GM23338 (cell line): ENCODE measurements at regions not wholly inside any gene's neighbourhood (a gene's known extent, or its start where the extent isn't known, plus 50 kb on each side); places are given as distances from the start of the nearest gene placed in this dataset.
A peak's percentile ranks its signal among the peaks of the same experiment; 100 is the strongest.

Experiments
- ATAC-seq: fragments of 200-7000 bp; cut with Tn5 transposase; 3 replicates; pipeline ENCODE4 v1.9.1; 2020
- DNase-seq: peaks from one replicate; pipeline ENCODE4 v3.0.0-alpha.2; 2015; ENCODE audit warnings: low spot score
- H2AFZ ChIP-seq: fragments of 200-600 bp; sonication (generic); 2 replicates; pipeline ENCODE4 v1.8.0; 2016; ENCODE audit warnings: antibody characterized with exemption, mild to moderate bottlenecking, moderate library complexity
- H3F3A ChIP-seq: fragments of 200-600 bp; sonication (generic); replicated peaks from 2 replicates; pipeline ENCODE4 v1.8.0; 2017; ENCODE audit warnings: antibody characterized with exemption, mixed run types, low read depth
- H3K27ac ChIP-seq: fragments of 200-600 bp; sonication (generic); 2 replicates; pipeline ENCODE4 v1.6.1; 2016; ENCODE audit warnings: low read depth
- H3K27me3 ChIP-seq: fragments of 200-600 bp; sonication (generic); 2 replicates; pipeline ENCODE4 v1.8.0; 2016; ENCODE audit warnings: mild to moderate bottlenecking, mixed run types, moderate library complexity; ENCODE audit not compliant: insufficient read depth
- H3K36me3 ChIP-seq: fragments of 200-600 bp; sonication (generic); 2 replicates; pipeline ENCODE4 v1.8.0; 2016; ENCODE audit warnings: mild to moderate bottlenecking; ENCODE audit not compliant: insufficient read depth
- H3K4me1 ChIP-seq: fragments of 200-600 bp; sonication (generic); 2 replicates; pipeline ENCODE4 v1.8.0; 2016; ENCODE audit warnings: mild to moderate bottlenecking, moderate library complexity; ENCODE audit not compliant: insufficient read depth
- H3K4me2 ChIP-seq: fragments of 200-600 bp; sonication (generic); 2 replicates; pipeline ENCODE4 v1.7.1; 2017; ENCODE audit warnings: mixed run types
- H3K4me3 ChIP-seq: fragments of 200-600 bp; sonication (generic); 2 replicates; pipeline ENCODE4 v1.6.1; 2016; ENCODE audit warnings: mixed run types
- H3K79me2 ChIP-seq: fragments of 200-600 bp; sonication (generic); replicated peaks from 2 replicates; pipeline ENCODE4 v1.8.0; 2017; ENCODE audit warnings: mild to moderate bottlenecking; ENCODE audit not compliant: insufficient read depth
- H3K9me2 ChIP-seq: fragments of 200-600 bp; sonication (generic); 2 replicates; pipeline ENCODE4 v1.8.0; 2017; ENCODE audit not compliant: insufficient read depth
- H4K20me1 ChIP-seq: fragments of 200-600 bp; sonication (generic); replicated peaks from 2 replicates; pipeline ENCODE4 v1.8.0; 2017; ENCODE audit warnings: mild to moderate bottlenecking; ENCODE audit not compliant: insufficient read depth
- H3K27ac Mint-ChIP-seq: 2 replicates; pipeline ENCODE4 v1.8.0; 2020; ENCODE audit warnings: inconsistent platforms, mild to moderate bottlenecking, moderate library complexity, mixed read lengths
- H3K27me3 Mint-ChIP-seq: 3 replicates; pipeline ENCODE4 v1.8.0; 2022; ENCODE audit warnings: low read depth, mild to moderate bottlenecking, moderate library complexity, mixed read lengths, inconsistent platforms; ENCODE audit not compliant: insufficient read depth, poor library complexity
- H3K36me3 Mint-ChIP-seq: 3 replicates; pipeline ENCODE4 v1.8.0; 2021; ENCODE audit warnings: low read depth, mild to moderate bottlenecking, inconsistent platforms, moderate library complexity, mixed read lengths
- H3K4me1 Mint-ChIP-seq: 3 replicates; pipeline ENCODE4 v1.8.0; 2020; ENCODE audit warnings: mild to moderate bottlenecking, inconsistent platforms, mixed read lengths
- H3K4me3 Mint-ChIP-seq: 3 replicates; pipeline ENCODE4 v1.8.0; 2021; ENCODE audit warnings: moderate library complexity, mild to moderate bottlenecking, inconsistent platforms, mixed read lengths
- H3K9me3 Mint-ChIP-seq: 3 replicates; pipeline ENCODE4 v1.8.0; 2020; ENCODE audit warnings: moderate library complexity, mild to moderate bottlenecking, inconsistent platforms, mixed read lengths
- CREB1 ChIP-seq: fragments of 250-450 bp; sonication (Bioruptor Pico); IDR thresholded peaks from 2 replicates; pipeline ENCODE4 v1.5.0; 2020; ENCODE audit warnings: low read depth, mild to moderate bottlenecking, moderate library complexity
- CTCF ChIP-seq, 2 experiments: fragments of 200-600 bp in 1 of 2; sonication (generic) in 1 of 2; conservative IDR thresholded peaks; 2 replicates each; pipeline versions ENCODE4 v1.5.1 to v1.6.1; 2016 to 2017; ENCODE audit warnings: antibody characterized with exemption in 2 of 2, low read depth in 2 of 2, mild to moderate bottlenecking in 2 of 2, moderate library complexity in 1 of 2
- ETS1 ChIP-seq: IDR thresholded peaks from 2 replicates; pipeline ENCODE4 v1.6.1; 2016; ENCODE audit warnings: antibody characterized with exemption
- EZH2phosphoT487 ChIP-seq: fragments of 200-600 bp; sonication (generic); IDR thresholded peaks from one replicate; pipeline ENCODE4 v1.8.1; 2018; ENCODE audit warnings: antibody characterized with exemption; ENCODE audit not compliant: unreplicated experiment
- NANOG ChIP-seq: IDR thresholded peaks from 2 replicates; pipeline ENCODE4 v1.6.1; 2016; ENCODE audit warnings: antibody characterized with exemption, borderline replicate concordance
- POLR2AphosphoS5 ChIP-seq: IDR thresholded peaks from 2 replicates; pipeline ENCODE4 v1.6.1; 2016; ENCODE audit warnings: antibody characterized with exemption, low read depth
- REST ChIP-seq: IDR thresholded peaks from one replicate; pipeline ENCODE4 v1.6.1; 2018; ENCODE audit warnings: antibody characterized with exemption; ENCODE audit not compliant: unreplicated experiment
- ZNF114 ChIP-seq: fragments of 250-450 bp; sonication (Bioruptor Pico); IDR thresholded peaks from 2 replicates; pipeline ENCODE4 v1.5.0; 2020; ENCODE audit warnings: mild to moderate bottlenecking, moderate library complexity
- ZNF331 ChIP-seq: fragments of 250-450 bp; sonication (Bioruptor Pico); IDR thresholded peaks from 2 replicates; pipeline ENCODE4 v1.5.0; 2020; ENCODE audit warnings: low read depth, mild to moderate bottlenecking, moderate library complexity
- ZNF462 ChIP-seq: fragments of 250-450 bp; sonication (Bioruptor Pico); IDR thresholded peaks from 2 replicates; pipeline ENCODE4 v1.5.0; 2020; ENCODE audit warnings: mild to moderate bottlenecking, moderate library complexity

GRCh38 chr13:21256891-21257290 is 80.4 kb downstream of the MRPL57 start:
- H3F3A ChIP-seq = no peaks in the 10 kb centered on the region
- H3K79me2 ChIP-seq = no peaks in the 10 kb centered on the region
- Mint-ChIP-seq H3K4me3 (no peak overlapping the region), H3K27ac (no peak overlapping the region), H3K4me1 (no peaks in the 10 kb centered on the region), H3K36me3 (no peaks in the 10 kb centered on the region), H3K9me3 (no peaks in the 10 kb centered on the region; the same call in 2 of the 3 replicates), H3K27me3 (peaks cover 3% of the 10 kb centered on the region)
- peak overlapping the region; percentile 39; the same call in 1 of the 2 replicates for H2AFZ ChIP-seq
- no peak overlapping the region for H3K4me2 ChIP-seq
- H3K4me3 ChIP-seq = no peak overlapping the region
- H3K27ac ChIP-seq = no peak overlapping the region
- H4K20me1 ChIP-seq = no peaks in the 10 kb centered on the region
- no peaks in the 10 kb centered on the region for H3K4me1 ChIP-seq
- no peaks in the 10 kb centered on the region for H3K36me3 ChIP-seq
- TF ChIP-seq ZNF462 (no peak), CTCF (conservative IDR thresholded peaks at IDR 0.05; ENCODE audit: low read depth in 2 of 2) (no peak), ZNF114 (CRISPR knock-in tag) (no peak), ZNF331 (CRISPR knock-in tag) (no peak), CREB1 (CRISPR knock-in tag) (no peak), ETS1 (no peak), EZH2phosphoT487 (no peak), NANOG (no peak), POLR2AphosphoS5 (no peak), REST (no peak)
- H3K9me2 ChIP-seq = no peaks in the 10 kb centered on the region
- no peaks in the 10 kb centered on the region for H3K27me3 ChIP-seq
- no peak for DNase-seq
- no peak for ATAC-seq
